Esophagus (tissue), 2 donors: ENCODE measurements at regions not wholly inside any gene's neighbourhood (a gene's known extent, or its start where the extent isn't known, plus 50 kb on each side); places are given as distances from the start of the nearest gene placed in this dataset.
"Not testable (repeated sequence)": the region's sequence is repeated elsewhere in the genome, so short reads cannot be mapped to it uniquely, and the experiment has no call there.

ENCODE experiments used
- H3K27ac ChIP-seq, 2 donors: one replicate each; pipeline ENCODE4 v1.5.1; 2013; ENCODE audit warnings: low read depth in 2 of 2, mild to moderate bottlenecking in 2 of 2, inconsistent platforms in 1 of 2, low read length in 1 of 2, moderate library complexity in 1 of 2
- H3K27me3 ChIP-seq, 2 donors: one replicate each; pipeline ENCODE4 v1.6.1; 2013; ENCODE audit warnings: low read length in 2 of 2, control low read depth in 1 of 2, mild to moderate bottlenecking in 1 of 2; ENCODE audit not compliant: insufficient read depth in 2 of 2, control insufficient read depth in 1 of 2
- H3K36me3 ChIP-seq, 2 donors: one replicate each; pipeline ENCODE4 v1.6.1; 2013; ENCODE audit warnings: low read length in 1 of 2; ENCODE audit not compliant: control insufficient read depth in 2 of 2, insufficient read depth in 2 of 2
- H3K4me1 ChIP-seq, 2 donors: one replicate each; pipeline ENCODE4 v1.6.1; 2013; ENCODE audit warnings: low read length in 1 of 2; ENCODE audit not compliant: control insufficient read depth in 2 of 2, insufficient read depth in 2 of 2
- H3K4me3 ChIP-seq, 2 donors: one replicate each; pipeline ENCODE4 v1.5.1; 2013; ENCODE audit warnings: low read length in 2 of 2, mild to moderate bottlenecking in 2 of 2, low read depth in 1 of 2, moderate library complexity in 1 of 2
- H3K9me3 ChIP-seq, 2 donors: one replicate each; pipeline ENCODE4 v1.6.1; 2013; ENCODE audit warnings: mild to moderate bottlenecking in 2 of 2, low read depth in 1 of 2, low read length in 1 of 2, moderate library complexity in 1 of 2; ENCODE audit not compliant: control insufficient read depth in 2 of 2, insufficient read depth in 1 of 2
- WGBS, 2 donors: extraction: QIAGEN DNeasy Blood & Tissue Kit; methylation state at CpG; one replicate each; pipeline ENCODE4 v1.1.7; 2013; 5-methylcytosine and 5-hydroxymethylcytosine counted together
- donor health status: healthy with polysubstance abuse.
- donor health status: Bipolar disorder and iron deficiency.

DNA sequence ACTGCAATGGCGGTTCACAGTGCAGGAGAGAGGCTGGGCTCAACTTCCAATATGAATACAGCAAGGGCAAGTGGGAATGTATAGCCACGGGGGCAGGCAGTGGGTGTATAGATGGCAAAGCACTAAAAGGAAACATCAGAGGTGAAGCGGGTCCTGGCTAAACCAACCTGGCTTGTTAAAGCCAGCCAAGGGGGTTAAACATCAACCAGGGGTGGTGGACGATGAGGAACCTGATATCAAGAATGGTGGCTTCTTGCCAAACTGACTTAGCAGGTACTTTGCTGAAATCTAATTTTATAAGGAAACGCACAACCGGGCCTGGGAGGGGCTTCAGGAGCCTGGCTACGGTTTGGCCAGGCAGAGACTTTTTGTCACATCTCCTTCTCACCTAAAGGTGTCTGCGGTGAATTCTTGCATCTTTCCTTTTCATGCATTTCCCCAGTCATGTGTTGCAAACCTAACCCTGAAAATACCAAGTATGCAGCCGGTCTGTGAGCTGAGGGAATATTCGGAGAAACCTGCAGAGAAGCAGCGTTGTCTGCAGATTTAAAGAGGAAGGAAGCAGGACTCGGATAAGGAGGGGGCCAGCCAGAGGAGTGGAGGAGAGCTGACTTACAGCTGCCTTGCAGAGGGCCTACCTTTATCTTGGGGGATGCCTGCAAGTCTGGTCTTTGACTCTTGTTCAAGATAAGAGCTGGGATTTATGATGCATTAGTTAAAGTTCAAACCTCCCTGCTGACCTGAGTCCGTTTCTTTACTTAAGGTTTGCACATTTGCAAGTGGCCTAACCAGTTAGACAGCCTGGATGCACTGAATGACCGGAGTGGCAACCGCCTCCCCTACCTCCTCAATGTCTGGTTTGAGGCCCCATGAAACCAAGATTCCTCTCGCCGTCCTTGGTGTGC, 309.1 kb upstream of the USP9Y start:
- not testable (repeated sequence) for H3K36me3 ChIP-seq, H3K27me3 ChIP-seq, H3K4me1 ChIP-seq, H3K4me3 ChIP-seq, H3K27ac ChIP-seq, H3K9me3 ChIP-seq
- 12 to 43% methylated on average over 8 to 17 of the region's 17 CpGs for WGBS, 2 donors

GRCh38 chrY:12393190-12393589, 307.8 kb upstream of the USP9Y start:
- H3K9me3 ChIP-seq, result no peaks in the 10 kb centered on the region
- no peak overlapping the region for H3K27ac ChIP-seq
- H3K4me3 ChIP-seq, result no peak overlapping the region
- peaks cover 0 to 5% of the 10 kb centered on the region in 2 donors for H3K4me1 ChIP-seq
- H3K36me3 ChIP-seq, result no peaks in the 10 kb centered on the region
- WGBS, 2 donors, result 56 to 57% methylated on average over 1 to 8 of the region's 8 CpGs
- no peaks in the 10 kb centered on the region for H3K27me3 ChIP-seq

DNA sequence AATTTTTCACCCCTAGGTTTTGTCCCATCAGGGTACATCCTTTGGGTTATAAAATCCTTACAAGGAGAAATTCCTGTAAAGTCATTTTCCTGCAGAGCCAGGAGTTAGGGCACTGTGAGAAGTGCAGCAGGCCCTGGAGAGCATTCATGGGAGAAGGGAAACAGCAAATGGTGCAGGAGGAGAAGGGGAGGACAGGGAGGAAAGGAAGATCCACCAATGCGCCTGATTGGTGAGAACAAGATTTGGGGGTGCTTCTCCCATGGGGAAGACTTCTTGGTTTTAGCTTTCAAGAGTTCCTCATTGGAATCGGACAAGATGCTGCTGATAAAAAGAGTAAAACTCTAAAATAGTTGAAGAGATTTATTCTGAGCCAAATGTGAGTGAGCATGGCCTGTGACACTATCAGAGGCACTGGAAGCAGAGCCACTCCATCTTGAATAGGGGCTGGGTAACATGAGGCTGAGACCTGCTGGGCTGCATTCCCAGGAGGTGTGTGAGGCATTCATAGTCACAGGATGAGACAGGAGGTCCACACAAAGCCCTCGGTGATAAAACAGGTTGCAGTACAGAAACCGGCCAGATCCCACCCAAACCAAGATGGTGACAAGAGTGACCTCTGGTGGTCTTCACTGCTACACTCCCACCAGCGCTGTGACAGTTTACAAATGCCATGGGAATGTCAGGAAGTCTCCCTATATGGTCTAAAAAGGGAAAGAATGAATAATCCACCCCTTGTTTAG, 305.5 kb upstream of the USP9Y start:
- WGBS, 2 donors, result 17 to 59% methylated on average over 2 to 5 of the region's 5 CpGs
- H3K4me3 ChIP-seq, H3K27ac ChIP-seq, H3K4me1 ChIP-seq, H3K27me3 ChIP-seq, H3K36me3 ChIP-seq, H3K9me3 ChIP-seq: not testable (repeated sequence)

GRCh38 chrY:12403916-12404315, 297.1 kb upstream of the USP9Y start:
- Histone ChIP-seq H3K27me3 (no peaks in the 10 kb centered on the region), H3K36me3 (no peaks in the 10 kb centered on the region), H3K27ac (no peak overlapping the region), H3K4me1 (no peaks in the 10 kb centered on the region), H3K9me3 (no peaks in the 10 kb centered on the region), H3K4me3 (no peak overlapping the region)
- 70 to 80% methylated on average over 1 to 3 of the region's 3 CpGs for WGBS, 2 donors

DNA sequence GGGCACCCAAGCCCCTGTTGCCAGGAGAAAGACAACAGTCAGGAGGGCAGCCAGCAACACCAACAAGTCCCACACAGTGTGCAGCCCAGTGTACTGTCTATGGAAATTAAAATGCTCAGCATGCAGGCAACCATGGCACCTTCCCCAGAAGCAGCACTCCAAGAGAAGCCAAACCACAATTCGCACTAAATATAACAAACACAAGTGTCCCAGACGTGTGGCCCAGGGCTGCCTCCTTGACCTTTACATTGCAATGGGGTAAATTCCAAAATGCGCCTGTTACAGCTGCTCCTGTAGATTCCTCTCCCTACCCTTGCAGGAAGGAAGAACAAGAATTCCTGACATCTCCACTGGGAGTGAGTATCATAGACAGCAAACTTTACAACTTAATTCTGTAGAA, 292.8 kb upstream of the USP9Y start:
- WGBS, 2 donors, result 77% methylated on average over 3 of the region's 3 CpGs; no CpG with 5 or more reads in 1 of the 2 donors
- Histone ChIP-seq H3K27ac (no peak overlapping the region), H3K9me3 (no peaks in the 10 kb centered on the region), H3K4me3 (no peak overlapping the region), H3K27me3 (no peaks in the 10 kb centered on the region), H3K4me1 (no peaks in the 10 kb centered on the region), H3K36me3 (no peaks in the 10 kb centered on the region)

DNA sequence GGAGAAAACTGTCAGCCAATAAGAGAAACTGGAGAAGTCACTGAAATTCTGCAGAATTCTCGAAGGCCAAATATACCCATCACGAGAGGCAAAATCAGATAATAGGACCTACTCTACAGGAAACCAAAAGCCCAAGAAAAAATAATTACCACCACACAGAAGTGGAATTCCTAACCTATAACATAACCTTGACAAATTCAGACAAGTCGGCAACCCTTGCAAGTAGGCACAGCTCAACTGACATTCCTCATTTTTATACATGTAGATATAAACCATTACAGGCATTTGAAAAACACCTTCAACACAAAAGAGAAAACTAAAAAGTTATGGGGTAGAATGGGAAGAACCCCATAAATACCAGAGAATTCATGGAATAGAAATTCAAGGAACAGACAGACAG, 290.3 kb upstream of the USP9Y start:
- H3K9me3 ChIP-seq, result no peaks in the 10 kb centered on the region
- WGBS, 2 donors, result 48 to 83% methylated on average over 1 to 3 of the region's 3 CpGs

DNA sequence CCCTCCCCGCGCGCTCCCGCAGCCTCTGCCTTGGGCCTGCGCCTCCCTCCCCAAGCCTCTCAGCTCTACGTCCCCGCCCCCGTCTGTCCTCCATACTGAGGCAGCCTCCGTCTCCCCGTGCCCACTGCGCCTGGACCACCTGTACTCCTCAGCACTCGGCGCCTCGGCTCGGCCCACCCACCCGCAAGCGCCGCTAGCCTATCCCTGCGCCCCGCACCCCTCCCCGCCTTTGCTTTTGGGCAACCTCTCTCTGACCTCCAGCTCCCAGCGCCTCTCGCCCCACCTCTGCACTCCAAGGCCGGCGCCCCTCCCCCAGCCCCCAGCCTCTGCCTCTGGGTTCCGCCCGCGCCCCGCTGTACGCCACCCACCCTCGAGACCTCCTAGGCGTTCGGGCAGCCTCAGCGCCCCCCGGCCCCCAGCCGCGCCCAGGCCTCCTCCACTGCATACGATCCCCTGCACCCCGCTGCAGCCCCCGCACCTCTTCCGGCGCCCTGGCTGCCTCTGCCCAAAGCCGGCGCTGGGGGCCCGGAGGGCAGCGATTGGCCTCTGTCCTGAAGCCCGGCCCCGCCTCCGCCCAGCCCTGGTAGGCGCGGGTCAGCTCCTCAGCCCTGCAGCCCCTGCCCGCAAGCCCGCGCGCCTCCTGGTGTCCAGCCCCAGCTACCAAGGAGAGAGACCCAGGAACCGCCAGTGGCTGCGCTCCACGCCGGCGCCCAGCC, 279.8 kb upstream of the USP9Y start:
- H3K27ac ChIP-seq, result no peak overlapping the region
- peak overlapping the region in 1 of 2 donors; percentile 41 for H3K4me3 ChIP-seq
- 3% methylated on average over 60 of the region's 60 CpGs; no CpG with 5 or more reads in 1 of the 2 donors for WGBS, 2 donors

More for the DNA sequence above, 290.3 kb upstream of the USP9Y start:
- Histone ChIP-seq H3K36me3 (no peaks in the 10 kb centered on the region), H3K27me3 (no peaks in the 10 kb centered on the region), H3K4me1 (no peaks in the 10 kb centered on the region), H3K4me3 (no peak overlapping the region), H3K27ac (no peak overlapping the region)

GRCh38 chrY:12421788-12422124, 279.3 kb upstream of the USP9Y start:
- Histone ChIP-seq H3K4me3 (no peak overlapping the region), H3K27ac (no peak overlapping the region), H3K4me1 (no peaks in the 10 kb centered on the region)

More for the DNA sequence above, 279.8 kb upstream of the USP9Y start:
- no peaks in the 10 kb centered on the region for H3K36me3 ChIP-seq
- H3K4me1 ChIP-seq, result no peaks in the 10 kb centered on the region
- no peaks in the 10 kb centered on the region for H3K9me3 ChIP-seq
- no peaks in the 10 kb centered on the region for H3K27me3 ChIP-seq

GRCh38 chrY:12422536-12422935, 278.5 kb upstream of the USP9Y start:
- Histone ChIP-seq H3K4me3 (no peak overlapping the region), H3K27ac (no peak overlapping the region), H3K36me3 (no peaks in the 10 kb centered on the region), H3K4me1 (no peaks in the 10 kb centered on the region), H3K9me3 (no peaks in the 10 kb centered on the region), H3K27me3 (no peaks in the 10 kb centered on the region)
- WGBS, 2 donors, result 52 to 91% methylated on average over 5 of the region's 5 CpGs

More at GRCh38 chrY:12421788-12422124, 279.3 kb upstream of the USP9Y start:
- H3K9me3 ChIP-seq, result no peaks in the 10 kb centered on the region
- 24 to 74% methylated on average over 6 to 18 of the region's 18 CpGs for WGBS, 2 donors
- no peaks in the 10 kb centered on the region for H3K27me3 ChIP-seq
- H3K36me3 ChIP-seq, result no peaks in the 10 kb centered on the region
